Skin of body (tissue), 1 donor: ENCODE measurements at regions not wholly inside any gene's neighbourhood (a gene's known extent, or its start where the extent isn't known, plus 50 kb on each side); places are given as distances from the start of the nearest gene placed in this dataset.

Experiments
- DNase-seq: peaks from one replicate; lab custom pipeline; 2025; lab: John Stamatoyannopoulos, UW

- DNase-seq = no peak
Observed at GRCh38 chr17:56737421-56738161, 96.1 kb downstream of the C17orf67 start.

GRCh38 chr17:56739376-56739775, 94.3 kb downstream of the C17orf67 start:
- DNase-seq = no peak

GRCh38 chr17:56739776-56740175, 93.9 kb downstream of the C17orf67 start:
- no peak for DNase-seq

GRCh38 chr17:56740481-56740880, 93.2 kb downstream of the C17orf67 start:
- DNase-seq = no peak
